Endothelial cell of umbilical vein (primary cell): ENCODE measurements at regions not wholly inside any gene's neighbourhood (a gene's known extent, or its start where the extent isn't known, plus 50 kb on each side); places are given as distances from the start of the nearest gene placed in this dataset.
"Not testable (repeated sequence)": the region's sequence is repeated elsewhere in the genome, so short reads cannot be mapped to it uniquely, and the experiment has no call there.

Experiments
- BruUV-seq: library from RNA; stranded (reverse); fragments of 400-500 nt; replicated peaks from 2 replicates; lab custom pipeline; 2021; lab: Mats Ljungman, UMichigan
- CTCF ChIA-PET: fragments of 300-600, 350-600 bp; sonication (Branson Sonifier 250); formaldehyde crosslinking; loops from one replicate; lab custom pipeline; 2021; ENCODE audit warnings: antibody characterized with exemption, inconsistent platforms; lab: Charles Lee
- POLR2A ChIA-PET: fragments of 300-600, 350-600 bp; sonication (Branson Sonifier 250); formaldehyde crosslinking; loops from one replicate; lab custom pipeline; 2021; ENCODE audit warnings: antibody characterized with exemption, inconsistent platforms; lab: Charles Lee
- DNase-seq: peaks from one replicate; pipeline ENCODE4 v3.0.0-alpha.2; 2011; ENCODE audit warnings: low read depth, low spot score
- FAIRE-seq: peaks from 2 replicates; lab custom pipeline; 2011; peaks lifted over from hg19 to GRCh38; lab: Jason Lieb, UNC
- H2AFZ ChIP-seq: 2 replicates; pipeline ENCODE4 v1.6.0; 2012; ENCODE audit warnings: low read depth, low read length, control low read depth, inconsistent platforms
- H3K27ac ChIP-seq: 2 replicates; pipeline ENCODE4 v1.5.1; 2011; ENCODE audit warnings: low read depth, mild to moderate bottlenecking, control low read depth, low read length, moderate library complexity; ENCODE audit not compliant: insufficient read depth
- H3K27me3 ChIP-seq, 2 experiments: 2 replicates each; pipeline versions ENCODE4 v1.6.0 to v1.6.1; 2011; ENCODE audit warnings: low read length in 2 of 2, mixed read lengths in 1 of 2; ENCODE audit not compliant: control insufficient read depth in 2 of 2, insufficient read depth in 2 of 2
- H3K36me3 ChIP-seq, 2 experiments: 2 replicates in 1 of 2; 3 replicates in 1 of 2; pipeline ENCODE4 v1.5.1; 2011; ENCODE audit warnings: low read length in 2 of 2, mild to moderate bottlenecking in 1 of 2, moderate library complexity in 1 of 2; ENCODE audit not compliant: control insufficient read depth in 2 of 2, insufficient read depth in 2 of 2; ENCODE audit errors: extremely low read depth in 1 of 2
- H3K4me1 ChIP-seq: 3 replicates; pipeline ENCODE4 v1.5.1; 2011; ENCODE audit warnings: mild to moderate bottlenecking, low read length; ENCODE audit not compliant: control insufficient read depth, insufficient read depth; ENCODE audit errors: extremely low read depth
- H3K4me2 ChIP-seq: 2 replicates; pipeline ENCODE4 v1.6.1; 2011; ENCODE audit warnings: low read length, control low read depth, mixed read lengths; ENCODE audit not compliant: insufficient read depth
- H3K4me3 ChIP-seq, 3 experiments: fragments of 200-600 bp in 1 of 3; sonication (generic), shearing (Covaris generic) in 1 of 3; replicated peaks in 1 of 3; 2 replicates each; pipeline ENCODE4 v1.5.1; 2011 to 2016; ENCODE audit warnings: control low read depth in 3 of 3, low read length in 3 of 3, mild to moderate bottlenecking in 2 of 3, inconsistent platforms in 1 of 3, low read depth in 1 of 3, moderate library complexity in 1 of 3; ENCODE audit not compliant: insufficient read depth in 1 of 3
- H3K79me2 ChIP-seq: 2 replicates; pipeline ENCODE4 v1.6.0; 2012; ENCODE audit warnings: low read length, inconsistent platforms; ENCODE audit not compliant: control insufficient read depth, insufficient read depth
- H3K9ac ChIP-seq: replicated peaks from 2 replicates; pipeline ENCODE3; 2011; ENCODE audit warnings: low read length, control low read depth; ENCODE audit not compliant: insufficient read depth; ENCODE audit errors: extremely low read depth
- H3K9me1 ChIP-seq: replicated peaks from 3 replicates; pipeline ENCODE4 v1.6.0; 2011; ENCODE audit warnings: mild to moderate bottlenecking, low read length; ENCODE audit not compliant: control insufficient read depth, insufficient read depth; ENCODE audit errors: extremely low read depth
- H3K9me3 ChIP-seq: replicated peaks from 2 replicates; pipeline ENCODE4 v1.5.1; 2012; ENCODE audit warnings: low read length, inconsistent platforms; ENCODE audit not compliant: control insufficient read depth, insufficient read depth
- H4K20me1 ChIP-seq: replicated peaks from 2 replicates; pipeline ENCODE3; 2011; ENCODE audit warnings: mild to moderate bottlenecking, low read length; ENCODE audit not compliant: control insufficient read depth, insufficient read depth; ENCODE audit errors: extremely low read depth
- dilution Hi-C: fragments of 300-500 bp; cut with MboI; formaldehyde crosslinking; loops from one replicate; pipeline ENCODE4 v1.15.0; 2019; ENCODE audit warnings: low sequenced_read_pairs; ENCODE audit not compliant: extremely low pct_ligation_motif_present
- intact Hi-C: fragments of 100-400 bp; cut with micrococcal nuclease; formaldehyde crosslinking; loops from one replicate; pipeline ENCODE4 v1.10.0; 2022

DNA sequence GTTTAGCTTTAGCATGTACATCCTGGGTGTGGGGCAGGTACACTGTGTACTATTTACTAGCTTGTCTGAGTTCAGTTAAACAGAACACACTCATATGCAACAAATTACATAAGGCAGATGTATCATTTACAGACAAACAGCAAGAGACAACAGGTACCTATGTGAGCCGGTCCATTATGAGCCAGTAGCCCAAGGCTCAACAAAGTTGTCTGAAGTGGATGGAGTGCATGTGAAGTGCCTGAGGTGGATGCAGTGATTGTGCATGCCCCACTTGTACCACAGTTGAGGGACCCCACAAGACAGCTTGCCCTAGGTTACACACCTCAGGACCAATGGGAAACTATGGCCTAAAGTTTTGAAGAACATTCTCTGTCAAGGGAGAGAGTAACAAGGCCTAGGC, 677.3 kb upstream of the TPTE start:
- POLR2A ChIA-PET, intact Hi-C loops, H3K9me1 ChIP-seq, H3K4me2 ChIP-seq, FAIRE-seq, H4K20me1 ChIP-seq, H3K27ac ChIP-seq, H3K4me3 ChIP-seq, H2AFZ ChIP-seq, CTCF ChIA-PET, H3K27me3 ChIP-seq, DNase-seq, H3K9ac ChIP-seq, BruUV-seq, H3K79me2 ChIP-seq, dilution Hi-C loops, H3K36me3 ChIP-seq, H3K4me1 ChIP-seq: not testable (repeated sequence)
- H3K9me3 ChIP-seq, result peaks cover 13% of the 10 kb centered on the region

DNA sequence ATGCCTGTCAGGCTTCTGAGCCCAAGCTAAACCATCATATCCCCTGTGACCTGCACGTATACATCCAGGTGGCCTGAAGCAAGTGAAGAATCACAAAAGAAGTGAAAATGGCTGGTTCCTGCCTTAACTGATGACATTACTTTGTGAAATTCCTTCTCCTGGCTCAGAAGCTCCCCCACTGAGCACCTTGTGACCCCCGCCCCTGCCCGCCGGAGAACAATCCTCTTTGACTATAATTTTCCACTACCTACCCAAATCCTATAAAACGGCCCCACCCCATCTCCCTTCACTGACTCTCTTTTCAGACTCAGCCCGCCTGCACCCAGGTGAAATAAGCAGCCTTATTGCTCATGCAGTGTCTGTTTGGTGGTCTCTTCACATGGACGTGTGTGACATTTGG, 673.9 kb upstream of the TPTE start:
- H3K27me3 ChIP-seq, H4K20me1 ChIP-seq, intact Hi-C loops, DNase-seq, H3K4me3 ChIP-seq, H3K79me2 ChIP-seq, H3K9me1 ChIP-seq, BruUV-seq, H3K27ac ChIP-seq, CTCF ChIA-PET, H3K9ac ChIP-seq, H3K36me3 ChIP-seq, H2AFZ ChIP-seq, H3K4me2 ChIP-seq, H3K4me1 ChIP-seq, POLR2A ChIA-PET, FAIRE-seq, dilution Hi-C loops: not testable (repeated sequence)
- peaks cover 14% of the 10 kb centered on the region for H3K9me3 ChIP-seq

DNA sequence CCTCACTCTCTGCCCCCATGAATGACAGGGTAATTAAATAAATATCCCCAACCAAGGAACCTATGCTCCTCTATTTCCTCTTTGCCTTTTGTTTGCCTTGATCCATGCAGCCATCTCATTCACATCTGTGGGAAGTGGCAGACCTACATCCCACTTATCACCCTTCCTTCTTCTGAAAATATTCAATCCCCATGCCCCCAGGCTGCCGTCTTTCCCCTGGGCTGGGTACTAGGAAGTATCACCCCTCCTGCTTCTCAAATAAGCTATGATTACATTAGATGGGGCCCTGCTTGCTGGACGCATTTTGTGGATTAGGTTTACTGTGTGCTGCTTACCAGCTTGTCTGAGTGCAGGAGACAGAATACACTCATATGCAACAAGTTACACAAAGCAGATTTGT, 670.2 kb upstream of the TPTE start:
- H3K9me3 ChIP-seq, result peaks cover 12% of the 10 kb centered on the region
- H3K27me3 ChIP-seq, H3K4me1 ChIP-seq, FAIRE-seq, H3K4me2 ChIP-seq, H3K9me1 ChIP-seq, POLR2A ChIA-PET, CTCF ChIA-PET, BruUV-seq, dilution Hi-C loops, H3K79me2 ChIP-seq, DNase-seq, H2AFZ ChIP-seq, H4K20me1 ChIP-seq, intact Hi-C loops, H3K27ac ChIP-seq, H3K9ac ChIP-seq, H3K36me3 ChIP-seq, H3K4me3 ChIP-seq: not testable (repeated sequence)

DNA sequence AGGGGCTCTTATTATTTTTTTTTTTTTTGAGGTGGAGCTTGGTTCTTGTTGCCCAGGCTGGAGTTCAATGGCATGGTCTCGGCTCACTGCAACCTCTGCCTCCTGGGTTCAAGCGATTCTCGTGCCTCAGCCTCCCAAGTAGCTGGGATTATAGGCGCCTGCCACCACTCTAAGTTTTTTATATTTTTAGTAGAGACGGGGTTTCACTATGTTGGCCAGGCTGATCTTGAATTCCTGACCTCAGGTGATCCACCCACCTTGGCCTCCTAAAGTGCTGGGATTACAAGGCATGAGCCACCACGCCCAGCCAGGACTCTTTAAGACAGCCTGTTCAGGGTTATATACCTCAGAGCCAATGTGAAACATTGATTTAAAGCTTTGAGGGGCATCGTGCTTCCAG, 669.7 kb upstream of the TPTE start:
- H3K79me2 ChIP-seq, H3K27ac ChIP-seq, CTCF ChIA-PET, H4K20me1 ChIP-seq, H3K27me3 ChIP-seq, H3K9me1 ChIP-seq, H3K36me3 ChIP-seq, H3K9ac ChIP-seq, FAIRE-seq, POLR2A ChIA-PET, H3K9me3 ChIP-seq, BruUV-seq, H3K4me1 ChIP-seq, dilution Hi-C loops, intact Hi-C loops, DNase-seq, H3K4me3 ChIP-seq, H3K4me2 ChIP-seq, H2AFZ ChIP-seq: not testable (repeated sequence)
